ENCODE measurements at regions not wholly inside any gene's neighbourhood (a gene's known extent, or its start where the extent isn't known, plus 50 kb on each side); places are given as distances from the start of the nearest gene placed in this dataset.

GRCh38 chr4:167831855-167832254 is 260.5 kb upstream of the ANXA10 start:
- TF ChIP-seq CTCF (IDR thresholded peaks at IDR 0.05): no peak
- no peak for TF ChIP-seq EZH2 (IDR thresholded peaks at IDR 0.05)

Measured in neural progenitor cell (in vitro differentiated cells).